B cell (primary cell): ENCODE measurements at regions not wholly inside any gene's neighbourhood (a gene's known extent, or its start where the extent isn't known, plus 50 kb on each side); places are given as distances from the start of the nearest gene placed in this dataset.

Experiments used
- CTCF ChIP-seq: fragments of 200-600 bp; IDR thresholded peaks from one replicate; pipeline ENCODE4 v1.8.0; 2022; ENCODE audit warnings: antibody characterized with exemption, mild to moderate bottlenecking
- EZH2 ChIP-seq: IDR thresholded peaks from 2 replicates; pipeline ENCODE4 v1.6.1; 2012; ENCODE audit warnings: borderline replicate concordance, low read depth, mild to moderate bottlenecking, moderate library complexity, low read length; ENCODE audit not compliant: insufficient read depth, poor library complexity, severe bottlenecking

DNA sequence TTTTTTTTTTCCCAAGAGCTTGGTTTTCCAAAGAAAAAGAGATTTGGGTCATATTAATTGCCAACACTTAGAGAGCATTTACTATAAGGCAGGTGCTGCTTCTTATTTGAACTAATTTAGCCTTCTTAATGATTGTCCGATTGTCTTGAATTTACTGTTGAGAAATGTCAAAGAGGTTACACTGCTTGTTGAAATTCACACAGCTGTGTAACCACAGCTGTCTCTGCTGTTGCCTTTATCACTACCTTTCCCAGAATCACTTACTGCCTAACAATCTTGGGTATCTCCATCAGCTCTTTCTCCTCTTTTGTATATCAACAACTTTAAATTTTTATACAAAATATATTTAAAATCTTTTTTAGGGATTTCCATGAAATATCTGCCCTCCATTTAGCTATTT lies 115.6 kb downstream of the UCHL5 start:
- TF ChIP-seq CTCF: no peak
- TF ChIP-seq EZH2: no peak
